ENCODE measurements at regions not wholly inside any gene's neighbourhood (a gene's known extent, or its start where the extent isn't known, plus 50 kb on each side); places are given as distances from the start of the nearest gene placed in this dataset.

- DNase-seq: no peak
Observed at GRCh38 chr16:51759329-51759728, 608.3 kb upstream of the SALL1 start.

- no peak for DNase-seq
Observed at GRCh38 chr16:51757921-51758479, 606.9 kb upstream of the SALL1 start.

- DNase-seq: peak; percentile 86
Observed at GRCh38 chr16:51757505-51757904, 606.4 kb upstream of the SALL1 start.

GRCh38 chr16:51757124-51757470 is 606.0 kb upstream of the SALL1 start:
- DNase-seq: peak; percentile 48

GRCh38 chr16:51756447-51757123 is 605.5 kb upstream of the SALL1 start:
- DNase-seq: no peak

- DNase-seq: no peak
Observed at GRCh38 chr16:51755577-51756355, 604.7 kb upstream of the SALL1 start.

GRCh38 chr16:51755039-51755501 is 604.0 kb upstream of the SALL1 start:
- DNase-seq: no peak

- no peak for DNase-seq
Observed at GRCh38 chr16:51753467-51754127, 602.5 kb upstream of the SALL1 start.

- no peak for DNase-seq
Observed at GRCh38 chr16:51752438-51752995, 601.4 kb upstream of the SALL1 start.

- no peak for DNase-seq
Observed at GRCh38 chr16:51747329-51747728, 596.3 kb upstream of the SALL1 start.

GRCh38 chr16:51734220-51734619 is 583.1 kb upstream of the SALL1 start:
- DNase-seq: peak; percentile 85

GRCh38 chr16:51733181-51733580 is 582.1 kb upstream of the SALL1 start:
- no peak for DNase-seq

- no peak for DNase-seq
Observed at GRCh38 chr16:51731160-51731559, 580.1 kb upstream of the SALL1 start.

- no peak for DNase-seq
Observed at GRCh38 chr16:51723036-51723724, 572.1 kb upstream of the SALL1 start.

- DNase-seq: no peak
Observed at GRCh38 chr16:51722467-51722866, 571.4 kb upstream of the SALL1 start.

- no peak for DNase-seq
Observed at GRCh38 chr16:51719376-51719775, 568.3 kb upstream of the SALL1 start.

- no peak for DNase-seq
Observed at GRCh38 chr16:51716195-51716594, 565.1 kb upstream of the SALL1 start.

- no peak for DNase-seq
Observed at GRCh38 chr16:51713502-51713901, 562.4 kb upstream of the SALL1 start.

- no peak for DNase-seq
Observed at GRCh38 chr16:51710905-51711563, 560.0 kb upstream of the SALL1 start.

GRCh38 chr16:51710186-51710585 is 559.1 kb upstream of the SALL1 start:
- DNase-seq: no peak

- DNase-seq: no peak
Observed at GRCh38 chr16:51708861-51709260, 557.8 kb upstream of the SALL1 start.

- DNase-seq: no peak
Observed at GRCh38 chr16:51707666-51708065, 556.6 kb upstream of the SALL1 start.

Data from DMS79 treated with DMSO at 0.1 percent for 48 hours (cell line).